ENCODE measurements at regions not wholly inside any gene's neighbourhood (a gene's known extent, or its start where the extent isn't known, plus 50 kb on each side); places are given as distances from the start of the nearest gene placed in this dataset.
"Not testable (repeated sequence)": the region's sequence is repeated elsewhere in the genome, so short reads cannot be mapped to it uniquely, and the experiment has no call there.

- no peak for DNase-seq (ENCODE audit: low spot score)
- ChIA-PET POLR2A (ENCODE audit: low non-redundant PET) (no interaction called here), CTCF (no interaction called here)
- H3K27ac ChIP-seq, result no peak overlapping the region
- TF ChIP-seq, protein P1, sequence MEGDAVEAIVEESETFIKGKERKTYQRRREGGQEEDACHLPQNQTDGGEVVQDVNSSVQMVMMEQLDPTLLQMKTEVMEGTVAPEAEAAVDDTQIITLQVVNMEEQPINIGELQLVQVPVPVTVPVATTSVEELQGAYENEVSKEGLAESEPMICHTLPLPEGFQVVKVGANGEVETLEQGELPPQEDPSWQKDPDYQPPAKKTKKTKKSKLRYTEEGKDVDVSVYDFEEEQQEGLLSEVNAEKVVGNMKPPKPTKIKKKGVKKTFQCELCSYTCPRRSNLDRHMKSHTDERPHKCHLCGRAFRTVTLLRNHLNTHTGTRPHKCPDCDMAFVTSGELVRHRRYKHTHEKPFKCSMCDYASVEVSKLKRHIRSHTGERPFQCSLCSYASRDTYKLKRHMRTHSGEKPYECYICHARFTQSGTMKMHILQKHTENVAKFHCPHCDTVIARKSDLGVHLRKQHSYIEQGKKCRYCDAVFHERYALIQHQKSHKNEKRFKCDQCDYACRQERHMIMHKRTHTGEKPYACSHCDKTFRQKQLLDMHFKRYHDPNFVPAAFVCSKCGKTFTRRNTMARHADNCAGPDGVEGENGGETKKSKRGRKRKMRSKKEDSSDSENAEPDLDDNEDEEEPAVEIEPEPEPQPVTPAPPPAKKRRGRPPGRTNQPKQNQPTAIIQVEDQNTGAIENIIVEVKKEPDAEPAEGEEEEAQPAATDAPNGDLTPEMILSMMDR (conservative IDR thresholded peaks at IDR 0.05; ENCODE audit: low read depth), result no peak
Observed at GRCh38 chr14:38056270-38056669, 151.4 kb upstream of the SSTR1 start.

DNA sequence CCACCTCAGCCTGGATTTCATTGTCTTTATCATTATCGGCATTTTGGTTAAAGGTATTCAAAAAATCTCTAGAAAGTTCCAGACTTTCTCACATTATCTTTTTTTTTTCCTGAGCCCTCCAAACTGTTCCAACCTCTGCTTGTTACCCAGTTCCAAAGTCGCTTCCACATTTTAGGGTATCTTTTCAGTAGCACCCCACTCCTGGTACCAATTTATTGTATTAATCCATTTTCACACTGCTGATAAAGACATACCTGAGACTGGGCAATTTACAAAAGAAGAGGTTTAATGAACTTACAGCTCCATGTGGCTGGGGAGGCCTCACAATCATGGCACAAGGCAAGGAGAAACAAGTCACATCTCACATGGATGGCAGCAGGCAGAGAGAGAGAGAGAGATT, 145.5 kb upstream of the SSTR1 start:
- POLR2A ChIA-PET (ENCODE audit: low non-redundant PET); H3K27ac ChIP-seq; DNase-seq (ENCODE audit: low spot score): not testable (repeated sequence)
- CTCF ChIA-PET, result interaction anchor here (0.6 kb wide), 1 partner anchor 425 kb away, joined by 4 read pairs; no protein-coding TSS in a partner anchor

DNA sequence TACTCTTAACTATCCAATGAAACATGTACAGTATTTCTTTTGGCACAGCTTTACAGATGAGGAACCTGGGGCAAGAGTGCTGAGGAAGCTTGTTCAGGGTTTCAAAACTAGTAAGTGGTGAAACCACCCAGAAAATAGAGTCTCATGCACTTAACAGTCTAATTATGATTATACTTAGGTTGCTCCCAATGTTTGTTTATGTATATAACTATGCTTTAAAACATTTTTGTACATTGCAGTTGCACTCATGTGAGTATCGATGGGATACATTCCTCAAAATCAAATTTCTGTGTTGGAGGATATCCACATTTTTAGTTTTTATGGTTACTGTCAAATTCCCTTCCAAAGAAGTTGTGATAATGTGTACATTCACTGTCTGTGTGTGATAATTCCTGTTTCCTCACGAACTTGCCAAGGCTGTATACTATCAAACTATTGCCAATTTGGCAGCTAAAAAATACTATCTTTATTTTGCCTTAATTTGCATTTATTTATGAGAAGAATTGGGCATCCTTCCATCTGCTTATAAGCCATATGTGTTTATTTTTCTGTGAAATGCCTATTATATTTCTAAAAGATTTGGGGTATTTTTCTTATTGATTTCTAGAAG, 143.9 kb upstream of the SSTR1 start:
- DNase-seq (ENCODE audit: low spot score), result no peak
- ChIA-PET POLR2A (ENCODE audit: low non-redundant PET) (no interaction called here), CTCF (no interaction called here)
- TF ChIP-seq, protein P1 (conservative IDR thresholded peaks at IDR 0.05; ENCODE audit: low read depth), result no peak
- no peak overlapping the region for H3K27ac ChIP-seq

GRCh38 chr14:38065106-38065762, 142.5 kb upstream of the SSTR1 start:
- POLR2A ChIA-PET (ENCODE audit: low non-redundant PET), result no interaction called here
- H3K27ac ChIP-seq, result no peak overlapping the region
- DNase-seq (ENCODE audit: low spot score), result no peak
- CTCF ChIA-PET, result no interaction called here
- TF ChIP-seq, protein P1 (conservative IDR thresholded peaks at IDR 0.05; ENCODE audit: low read depth), result no peak

DNA sequence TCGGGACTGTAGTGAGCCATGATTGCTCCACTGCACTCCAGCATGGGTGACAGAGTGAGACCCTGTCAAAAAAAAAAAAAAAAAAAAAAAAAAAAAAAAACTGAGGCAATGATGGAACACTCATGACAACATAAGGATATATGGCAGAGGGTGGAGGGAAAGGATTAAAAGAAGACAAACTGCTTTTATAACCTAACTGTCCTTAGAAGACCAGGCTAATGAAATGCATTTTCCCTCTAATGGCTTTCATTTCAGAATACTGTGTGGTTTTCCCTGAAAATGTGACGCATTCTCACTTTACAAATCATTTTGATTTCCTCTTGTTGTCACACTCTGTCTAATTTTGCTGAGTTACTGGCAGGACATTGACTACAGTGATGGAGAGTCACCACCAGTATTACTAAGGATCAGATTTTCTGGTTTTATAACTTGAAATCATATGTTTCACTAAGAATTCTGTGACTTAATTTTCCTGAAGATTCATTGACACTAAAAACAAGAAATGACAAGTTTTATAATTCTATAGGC, 137.6 kb upstream of the SSTR1 start:
- H3K27ac ChIP-seq, result no peak overlapping the region
- ChIA-PET POLR2A (ENCODE audit: low non-redundant PET) (no interaction called here), CTCF (no interaction called here)
- no peak for DNase-seq (ENCODE audit: low spot score)
- TF ChIP-seq, protein P1 (conservative IDR thresholded peaks at IDR 0.05; ENCODE audit: low read depth), result no peak

DNA sequence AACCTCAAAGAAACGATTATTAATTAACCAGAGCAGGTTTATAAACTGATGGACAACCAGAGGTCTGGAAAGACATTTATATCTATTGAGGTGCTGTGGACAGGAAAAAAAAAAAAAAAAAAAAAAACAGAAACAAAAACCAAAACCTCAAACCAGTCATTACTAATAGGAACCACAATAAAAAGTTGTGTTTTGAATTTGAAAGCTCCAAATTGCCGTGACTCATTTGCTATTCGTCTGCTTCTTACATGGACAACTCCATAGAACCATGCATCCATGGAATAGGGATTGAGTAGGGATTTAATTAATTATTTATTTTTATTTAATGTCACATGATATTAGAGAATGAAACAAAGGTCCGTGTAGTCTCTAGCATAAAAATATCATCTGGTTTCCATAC, 134.1 kb upstream of the SSTR1 start:
- ChIA-PET CTCF (no interaction called here), POLR2A (ENCODE audit: low non-redundant PET) (no interaction called here)
- DNase-seq (ENCODE audit: low spot score), result no peak
- TF ChIP-seq, protein P1 (conservative IDR thresholded peaks at IDR 0.05; ENCODE audit: low read depth), result no peak
- H3K27ac ChIP-seq, result no peak overlapping the region

DNA sequence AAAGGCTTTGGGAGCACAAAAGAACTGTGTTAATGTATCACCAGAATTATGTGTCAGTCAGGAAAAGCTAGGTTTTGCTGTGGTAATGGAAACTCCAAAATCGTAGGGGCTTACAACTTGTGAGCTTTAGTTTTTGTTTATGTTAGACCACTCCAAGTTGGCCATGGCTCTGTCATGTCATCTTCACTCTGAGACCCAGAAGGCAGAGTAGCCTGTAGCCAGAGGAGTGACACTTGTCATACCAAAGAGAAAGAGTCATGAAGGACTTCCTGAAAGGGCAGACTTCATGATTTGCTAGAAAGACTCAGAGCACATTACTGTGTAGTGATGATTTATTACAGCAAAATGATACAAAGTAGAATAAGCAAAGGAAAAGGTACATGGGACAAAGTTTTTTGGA, 133.6 kb upstream of the SSTR1 start:
- H3K27ac ChIP-seq, result no peak overlapping the region
- TF ChIP-seq, protein P1 (conservative IDR thresholded peaks at IDR 0.05; ENCODE audit: low read depth), result no peak
- CTCF ChIA-PET, result no interaction called here
- DNase-seq (ENCODE audit: low spot score), result no peak
- POLR2A ChIA-PET (ENCODE audit: low non-redundant PET), result no interaction called here

Measured in RWPE1 (cell line).